K562 (cell line): ENCODE measurements at regions not wholly inside any gene's neighbourhood (a gene's known extent, or its start where the extent isn't known, plus 50 kb on each side); places are given as distances from the start of the nearest gene placed in this dataset.

Experiments used
- ATAC-seq: fragments of 200-7000 bp; cut with Tn5 transposase; 3 replicates; pipeline ENCODE4 v1.9.1; 2020; ENCODE audit warnings: moderate library complexity
- BruUV-seq: library from RNA; stranded (reverse); fragments of 400-500 nt; replicated peaks from 2 replicates; lab custom pipeline; 2021; lab: Mats Ljungman, UMichigan
- CTCF ChIA-PET: fragments of 300-600 bp; formaldehyde crosslinking; extraction: SDS; loops from one replicate; lab custom pipeline; 2021; ENCODE audit warnings: low intra/inter-chr PET ratio; lab: Yijun Ruan, JAX
- POLR2A ChIA-PET: fragments of 300-600, 350-650 bp; sonication (Branson Sonifier 250); formaldehyde crosslinking; extraction: SDS; loops from one replicate; lab custom pipeline; 2021; ENCODE audit warnings: antibody characterized with exemption, inconsistent platforms; lab: Yijun Ruan, JAX
- DNase-seq, 4 experiments: peaks; one replicate each; pipeline versions ENCODE4 v3.0.0 to v3.0.0-alpha.2; 2011 to 2018; ENCODE audit warnings: low spot score in 3 of 4, mixed read lengths in 3 of 4; ENCODE audit errors: extremely low read depth in 1 of 4
- FAIRE-seq: peaks from 2 replicates; lab custom pipeline; 2011; peaks lifted over from hg19 to GRCh38; lab: Jason Lieb, UNC
- H2AFZ ChIP-seq: 2 replicates; pipeline ENCODE4 v1.6.0; 2011; ENCODE audit warnings: low read depth, low read length, control low read depth, inconsistent platforms
- H3K27ac ChIP-seq: fragments of 200-600 bp; 3 replicates; pipeline ENCODE4 v1.8.0; 2011; ENCODE audit warnings: low read depth, mild to moderate bottlenecking, control low read depth, inconsistent platforms, low read length, moderate library complexity, mixed read lengths; ENCODE audit errors: extremely low read depth
- H3K27me3 ChIP-seq, 2 experiments: fragments of 300-600 bp in 1 of 2; 2 replicates in 1 of 2; 3 replicates in 1 of 2; pipeline versions ENCODE4 v1.6.0 to v1.8.0; 2011; ENCODE audit warnings: inconsistent platforms in 2 of 2, low read length in 2 of 2, mild to moderate bottlenecking in 1 of 2, mixed read lengths in 1 of 2, moderate library complexity in 1 of 2; ENCODE audit not compliant: control insufficient read depth in 2 of 2, insufficient read depth in 2 of 2
- H3K36me3 ChIP-seq: fragments of 300-600 bp; 3 replicates; pipeline ENCODE4 v1.8.0; 2011; ENCODE audit warnings: mild to moderate bottlenecking, low read length, inconsistent platforms; ENCODE audit not compliant: control insufficient read depth, insufficient read depth
- H3K4me1 ChIP-seq, 2 experiments: fragments of 200-600 bp in 1 of 2; replicated peaks in 1 of 2; 2 replicates in 1 of 2; 3 replicates in 1 of 2; pipeline versions ENCODE4 v1.5.1 to v1.8.0; 2011; ENCODE audit warnings: inconsistent platforms in 2 of 2, low read length in 2 of 2, mild to moderate bottlenecking in 1 of 2, mixed read lengths in 1 of 2, moderate library complexity in 1 of 2; ENCODE audit not compliant: control insufficient read depth in 2 of 2, insufficient read depth in 2 of 2
- H3K4me2 ChIP-seq: 2 replicates; pipeline ENCODE4 v1.6.1; 2011; ENCODE audit warnings: low read length, control low read depth, inconsistent platforms, mixed read lengths; ENCODE audit not compliant: insufficient read depth
- H3K4me3 ChIP-seq: fragments of 200-600 bp; sonication (generic), shearing (Covaris generic); 2 replicates; pipeline ENCODE4 v1.5.1; 2016; ENCODE audit warnings: control low read depth, inconsistent platforms
- H3K79me2 ChIP-seq: fragments of 200-600 bp; 3 replicates; pipeline ENCODE4 v1.8.0; 2011; ENCODE audit warnings: low read length, inconsistent platforms; ENCODE audit not compliant: control insufficient read depth, insufficient read depth
- H3K9ac ChIP-seq, 2 experiments: 2 replicates each; pipeline versions ENCODE4 v1.6.0 to v1.6.1; 2011; ENCODE audit warnings: low read depth in 2 of 2, low read length in 2 of 2, control low read depth in 1 of 2, inconsistent platforms in 1 of 2, mild to moderate bottlenecking in 1 of 2, mixed read lengths in 1 of 2; ENCODE audit not compliant: insufficient read depth in 1 of 2
- H3K9me1 ChIP-seq: one replicate; pipeline ENCODE4 v1.6.0; 2011; ENCODE audit warnings: inconsistent platforms, mild to moderate bottlenecking, low read length, moderate library complexity; ENCODE audit not compliant: control insufficient read depth, insufficient read depth
- H3K9me3 ChIP-seq: replicated peaks from 2 replicates; pipeline ENCODE4 v1.5.1; 2011; ENCODE audit warnings: low read depth, low read length, inconsistent platforms; ENCODE audit not compliant: control insufficient read depth, insufficient read depth
- H4K20me1 ChIP-seq: replicated peaks from 2 replicates; pipeline ENCODE4 v1.6.1; 2011; ENCODE audit warnings: low read length, inconsistent platforms, mixed read lengths; ENCODE audit not compliant: control insufficient read depth, insufficient read depth
- ATF7 ChIP-seq: fragments of 450-650 bp; IDR thresholded peaks from 2 replicates; pipeline ENCODE4 v1.7.1; 2014; ENCODE audit warnings: mild to moderate bottlenecking, moderate library complexity
- CREM ChIP-seq: IDR thresholded peaks from 2 replicates; pipeline ENCODE4 v1.6.1; 2014; ENCODE audit warnings: antibody characterized with exemption, low read depth
- ETV1 ChIP-seq: fragments of 450-650 bp; conservative IDR thresholded peaks from 2 replicates; pipeline ENCODE4 v1.6.1; 2016; ENCODE audit warnings: missing genetic modification characterization, control low read depth, low read depth, missing compliant biosample characterization
- FOXJ2 ChIP-seq: fragments of 200-800 bp; sonication (Bioruptor generic); IDR thresholded peaks from 2 replicates; pipeline ENCODE4 v1.6.1; 2016; ENCODE audit warnings: missing genetic modification characterization, missing compliant biosample characterization
- HES1 ChIP-seq: fragments of 450-650 bp; IDR thresholded peaks from 2 replicates; pipeline ENCODE4 v1.6.1; 2016; ENCODE audit warnings: low read depth, mild to moderate bottlenecking, moderate library complexity
- HMGXB4 ChIP-seq: sonication (generic); formaldehyde crosslinking; IDR thresholded peaks from 2 replicates; pipeline ENCODE4 v1.8.1; 2023; ENCODE audit warnings: mild to moderate bottlenecking, missing genetic modification reagents
- LARP7 ChIP-seq: fragments of 450-650 bp; IDR thresholded peaks from 2 replicates; pipeline ENCODE4 v1.6.1; 2016
- LEF1 ChIP-seq: fragments of 450-650 bp; IDR thresholded peaks from 2 replicates; pipeline ENCODE4 v1.6.1; 2016; ENCODE audit warnings: mild to moderate bottlenecking
- MECOM ChIP-seq: fragments of 250-450 bp; sonication (Bioruptor Pico); IDR thresholded peaks from 2 replicates; pipeline ENCODE4 v1.8.0; 2022; ENCODE audit warnings: inconsistent platforms
- POLR3A ChIP-seq: IDR thresholded peaks from 2 replicates; pipeline ENCODE4 v1.6.1; 2011; ENCODE audit warnings: borderline replicate concordance, mild to moderate bottlenecking, moderate library complexity; ENCODE audit not compliant: insufficient read length, insufficient read depth; ENCODE audit errors: extremely low read depth
- SOX6 ChIP-seq: fragments of 450-650 bp; IDR thresholded peaks from 2 replicates; pipeline ENCODE4 v1.6.1; 2014; ENCODE audit warnings: mild to moderate bottlenecking
- SRSF7 ChIP-seq: fragments of 200-400 bp; formaldehyde crosslinking; optimal IDR thresholded peaks from 2 replicates; pipeline ENCODE3; 2017; ENCODE audit warnings: mild to moderate bottlenecking, low read depth, low read length
- ZBTB12 ChIP-seq: fragments of 250-450 bp; sonication (Bioruptor Pico); IDR thresholded peaks from 2 replicates; pipeline ENCODE4 v1.4.0; 2020
- ZNF175 ChIP-seq: fragments of 200-800 bp; sonication (Bioruptor generic); IDR thresholded peaks from 2 replicates; pipeline ENCODE4 v1.6.1; 2016; ENCODE audit warnings: low read depth, mild to moderate bottlenecking, missing genetic modification characterization, missing compliant biosample characterization
- ZNF589 ChIP-seq: fragments of 200-800 bp; sonication (Bioruptor generic); IDR thresholded peaks from 2 replicates; pipeline ENCODE4 v1.6.1; 2016; ENCODE audit warnings: low read depth, missing genetic modification characterization, missing compliant biosample characterization
- ZNF668 ChIP-seq: fragments of 250-450 bp; sonication (Bioruptor Pico); IDR thresholded peaks from 2 replicates; pipeline ENCODE4 v1.8.0; 2022; ENCODE audit warnings: mild to moderate bottlenecking, inconsistent platforms
- WGBS: fragments of 100-300 bp; shearing (Covaris generic); methylation state at CpG from one replicate; pipeline ENCODE4 v1.1.6; 2016; ENCODE audit warnings: low coverage, mixed read lengths; ENCODE audit not compliant: insufficient coverage; ENCODE audit errors: missing lambda C conversion rate; 5-methylcytosine and 5-hydroxymethylcytosine counted together
- in situ Hi-C: fragments of 300-500 bp; cut with MboI; formaldehyde crosslinking; loops from 4 replicates; pipeline ENCODE4 v1.15.0; 2018; ENCODE audit warnings: inconsistent platforms, mixed read lengths
- intact Hi-C: fragments of 100-400 bp; cut with micrococcal nuclease; formaldehyde crosslinking; loops from 2 replicates; pipeline ENCODE4 v1.14.2; 2022
- TF ChIP-seq, protein P1 (sequence below): fragments of 450-650 bp; formaldehyde crosslinking; IDR thresholded peaks from 2 replicates; pipeline ENCODE4 v1.4.0; 2020; ENCODE audit warnings: mild to moderate bottlenecking, moderate library complexity

DNA sequence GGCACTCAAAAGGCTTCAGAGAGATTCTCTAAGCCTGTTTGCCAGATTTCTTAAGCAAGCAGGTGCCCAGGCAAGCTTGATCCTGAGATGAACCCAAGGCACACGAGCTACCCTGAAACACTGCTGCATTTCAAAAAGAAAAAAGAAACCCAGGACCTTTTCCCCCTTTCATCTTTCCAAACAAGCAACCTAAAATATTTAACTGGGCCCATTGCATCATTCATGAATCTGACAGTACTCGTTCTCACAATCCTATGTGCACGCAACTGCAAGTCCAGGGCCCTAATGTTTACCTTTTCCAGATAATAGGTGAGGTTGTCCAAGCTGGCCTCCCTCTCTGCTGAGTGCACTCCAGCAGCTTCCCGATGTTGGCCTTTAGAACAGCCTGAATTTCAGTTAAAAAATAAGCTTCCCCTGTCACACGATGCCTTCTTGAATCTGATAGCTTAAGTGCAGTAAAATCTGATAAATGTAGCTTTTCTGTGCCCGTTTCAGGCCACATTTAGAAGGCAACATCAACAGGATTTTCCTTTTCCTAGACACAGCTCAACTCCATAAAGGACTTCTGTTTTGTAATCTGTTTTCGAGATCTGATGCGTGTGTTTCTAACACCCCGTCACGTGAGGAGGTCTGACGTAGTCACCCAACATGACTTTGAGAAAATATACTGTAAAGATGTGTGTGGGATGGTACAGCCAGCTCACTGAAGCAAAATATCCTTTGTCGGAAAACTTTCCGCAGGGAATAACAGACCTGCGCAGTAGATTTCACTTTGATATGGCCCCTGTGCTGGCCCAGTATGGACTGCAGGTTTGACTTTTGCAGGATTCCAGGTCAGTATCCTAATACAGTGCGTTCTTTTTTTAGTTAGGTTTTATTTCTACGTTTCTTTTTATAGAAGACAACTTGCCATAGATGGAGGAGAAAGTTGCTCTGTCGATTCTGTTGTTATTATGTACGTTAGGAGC, 55.1 kb upstream of the RASA2 start:
- DNase-seq (peak in 1 of 4 experiments; percentile 47), ATAC-seq (peak; percentile 65), FAIRE-seq (peak; percentile 79)
- ChIA-PET CTCF (no interaction called here), POLR2A (interaction anchor here (0.6 to 1.6 kb wide), 7 partner anchors 8 to 129 kb away, joined by 3 to 4 read pairs (median 3); no protein-coding TSS in a partner anchor)
- no peak overlapping the region for H3K4me2 ChIP-seq
- peaks cover 16 to 20% of the 10 kb centered on the region in 2 experiments for H3K4me1 ChIP-seq
- intact Hi-C loops (no loop called here), in situ Hi-C loops (no loop called here)
- H3K4me3 ChIP-seq, result no peak overlapping the region
- no TSS peak for BruUV-seq
- peaks cover 17% of the 10 kb centered on the region; the same call in 2 of the 3 replicates for H3K36me3 ChIP-seq
- peak overlapping the region; percentile 9; the same call in 1 of the 2 replicates for H2AFZ ChIP-seq
- 58% methylated on average over 18 of the region's 18 CpGs for WGBS
- H3K27ac ChIP-seq, result peak overlapping the region; percentile 18; the same call in 2 of the 3 replicates
- no peaks in the 10 kb centered on the region for H3K9me3 ChIP-seq
- no peaks in the 10 kb centered on the region for H3K79me2 ChIP-seq
- H4K20me1 ChIP-seq, result no peaks in the 10 kb centered on the region
- no peak overlapping the region; a peak in 1 of 4 replicates for H3K9ac ChIP-seq
- no peaks in the 10 kb centered on the region for H3K27me3 ChIP-seq
- H3K9me1 ChIP-seq, result no peaks in the 10 kb centered on the region
- no peak for TF ChIP-seq LARP7
- no peak for TF ChIP-seq LEF1
- TF ChIP-seq ZNF668 (CRISPR knock-in tag), result no peak
- TF ChIP-seq ATF7, result peak; percentile 46; the same call in 1 of the 2 replicates
- TF ChIP-seq HES1, result no peak
- TF ChIP-seq ZNF589, result no peak
- TF ChIP-seq SRSF7, result no peak
- 0 out of 2 replicates have a peak, but pooled peaks have one; percentile 35 for TF ChIP-seq ZNF175 (CRISPR knock-in tag)
- TF ChIP-seq SOX6, result peak; percentile 23; the same call in 1 of the 2 replicates
- TF ChIP-seq HMGXB4 (CRISPR knock-in tag), result no peak
- TF ChIP-seq ETV1 (tag), result no peak
- TF ChIP-seq ZBTB12 (CRISPR knock-in tag), result peak; percentile 71
- TF ChIP-seq MECOM, result no peak
- TF ChIP-seq, protein P1, sequence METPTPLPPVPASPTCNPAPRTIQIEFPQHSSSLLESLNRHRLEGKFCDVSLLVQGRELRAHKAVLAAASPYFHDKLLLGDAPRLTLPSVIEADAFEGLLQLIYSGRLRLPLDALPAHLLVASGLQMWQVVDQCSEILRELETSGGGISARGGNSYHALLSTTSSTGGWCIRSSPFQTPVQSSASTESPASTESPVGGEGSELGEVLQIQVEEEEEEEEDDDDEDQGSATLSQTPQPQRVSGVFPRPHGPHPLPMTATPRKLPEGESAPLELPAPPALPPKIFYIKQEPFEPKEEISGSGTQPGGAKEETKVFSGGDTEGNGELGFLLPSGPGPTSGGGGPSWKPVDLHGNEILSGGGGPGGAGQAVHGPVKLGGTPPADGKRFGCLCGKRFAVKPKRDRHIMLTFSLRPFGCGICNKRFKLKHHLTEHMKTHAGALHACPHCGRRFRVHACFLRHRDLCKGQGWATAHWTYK (CRISPR knock-in tag), result 0 out of 2 replicates have a peak, but pooled peaks have one; percentile 24
- peak; percentile 85 for TF ChIP-seq CREM
- no peak for TF ChIP-seq POLR3A
- 0 out of 2 replicates have a peak, but pooled peaks have one; percentile 38 for TF ChIP-seq FOXJ2
